ENCODE measurements at regions not wholly inside any gene's neighbourhood (a gene's known extent, or its start where the extent isn't known, plus 50 kb on each side); places are given as distances from the start of the nearest gene placed in this dataset.
A peak's percentile ranks its signal among the peaks of the same experiment; 100 is the strongest.

GRCh38 chr2:217698691-217699090 is 304.1 kb downstream of the TNS1 start:
- ATAC-seq (no peak), DNase-seq (no peak)
- intact Hi-C loops (cut with DNase I, micrococcal nuclease): no loop called here

DNA sequence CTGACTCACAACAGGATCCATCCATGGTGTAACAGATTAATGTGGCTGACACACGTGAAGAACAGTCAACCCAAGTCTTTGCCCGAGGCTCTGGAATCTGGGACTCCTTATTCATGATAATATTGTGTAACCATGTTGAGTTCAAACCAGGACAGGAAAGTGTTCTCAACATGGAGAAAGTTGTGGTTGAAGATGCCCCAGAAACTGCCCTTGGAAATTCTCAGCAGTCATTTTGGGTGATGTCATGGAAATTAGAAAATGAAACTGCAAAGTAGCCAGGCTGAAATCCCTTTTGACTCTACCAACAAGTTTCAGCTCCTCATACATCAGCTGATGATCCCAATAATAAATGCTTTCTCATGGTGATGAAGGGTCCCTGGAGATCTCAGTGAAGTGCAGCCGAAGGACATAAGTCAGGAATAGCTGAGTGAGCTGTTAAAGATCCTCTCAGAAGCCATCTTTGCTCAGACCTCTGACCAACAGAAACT is 307.7 kb downstream of the TNS1 start:
- ATAC-seq (no peak), DNase-seq (no peak)
- intact Hi-C loops (cut with DNase I, micrococcal nuclease): no loop called here

DNA sequence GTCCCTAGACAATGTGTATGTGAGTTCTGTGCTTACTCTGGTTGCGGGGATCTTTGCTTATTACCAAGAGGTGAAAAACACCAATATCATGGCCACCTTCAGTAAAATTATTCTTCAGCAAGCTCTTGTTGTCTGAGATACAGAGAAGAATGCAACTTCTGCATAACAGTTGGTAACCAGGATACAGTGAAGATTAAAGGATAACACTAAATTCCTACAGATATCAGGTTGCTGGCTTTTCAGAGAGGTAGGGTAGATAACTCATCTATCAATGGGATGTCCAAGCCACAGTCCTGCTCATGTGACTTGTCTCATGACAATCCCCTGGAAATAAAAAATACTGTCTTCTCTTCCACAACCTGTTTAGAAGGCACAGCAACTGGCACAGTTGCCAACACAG is 308.5 kb downstream of the TNS1 start:
- ATAC-seq (no peak), DNase-seq (no peak)
- intact Hi-C loops (cut with DNase I, micrococcal nuclease): no loop called here

DNA sequence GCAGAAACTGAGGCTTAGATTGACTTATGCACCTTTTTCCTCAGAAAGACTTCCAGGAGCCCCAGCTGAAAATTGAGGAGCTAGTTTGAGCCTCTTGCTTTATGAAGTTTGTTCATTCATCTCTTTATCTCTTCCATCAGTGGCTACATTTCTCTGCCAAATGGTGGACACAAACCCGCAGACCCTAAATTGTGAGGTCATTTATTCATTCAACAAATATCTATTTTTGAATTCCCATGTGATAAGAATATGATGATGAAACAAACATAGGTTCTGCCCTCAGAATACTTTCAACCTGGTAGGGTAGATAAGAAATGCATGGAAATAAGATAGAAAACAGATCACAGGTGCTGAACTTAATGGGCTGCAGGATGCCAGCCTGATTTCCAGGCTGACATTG is 309.4 kb downstream of the TNS1 start:
- ATAC-seq: no peak
- DNase-seq: no peak
- intact Hi-C loops (cut with DNase I, micrococcal nuclease): no loop called here

- no peak for DNase-seq
Observed at GRCh38 chr2:217691920-217692666, 310.7 kb downstream of the TNS1 start.

GRCh38 chr2:217691516-217691915 is 311.3 kb downstream of the TNS1 start:
- ATAC-seq (no peak), DNase-seq (no peak)
- intact Hi-C loops (cut with DNase I, micrococcal nuclease): no loop called here

More at GRCh38 chr2:217691920-217692666, 310.7 kb downstream of the TNS1 start:
- intact Hi-C loops (cut with DNase I, micrococcal nuclease): no loop called here
- ATAC-seq: no peak

DNA sequence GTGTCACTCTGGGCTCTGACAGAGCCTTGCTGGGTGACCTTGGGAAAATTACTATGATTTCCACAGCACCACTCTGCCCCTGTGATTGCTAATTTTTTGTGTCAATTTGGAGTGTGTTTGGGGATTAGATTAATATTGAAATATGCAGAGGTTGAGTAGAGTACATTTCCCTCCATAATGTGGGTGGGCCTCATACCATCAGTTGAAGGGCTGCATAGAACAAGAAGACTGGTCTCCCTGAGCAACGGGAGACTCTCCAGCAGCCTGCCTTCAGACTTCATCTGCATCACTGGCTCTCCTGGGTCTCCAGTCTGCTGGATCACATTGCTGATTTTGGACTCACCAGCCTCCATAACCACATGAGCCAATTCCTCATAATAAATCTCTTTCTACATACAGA is 313.7 kb downstream of the TNS1 start:
- intact Hi-C loops (cut with DNase I, micrococcal nuclease): no loop called here
- no peak for ATAC-seq
- no peak for DNase-seq

DNA sequence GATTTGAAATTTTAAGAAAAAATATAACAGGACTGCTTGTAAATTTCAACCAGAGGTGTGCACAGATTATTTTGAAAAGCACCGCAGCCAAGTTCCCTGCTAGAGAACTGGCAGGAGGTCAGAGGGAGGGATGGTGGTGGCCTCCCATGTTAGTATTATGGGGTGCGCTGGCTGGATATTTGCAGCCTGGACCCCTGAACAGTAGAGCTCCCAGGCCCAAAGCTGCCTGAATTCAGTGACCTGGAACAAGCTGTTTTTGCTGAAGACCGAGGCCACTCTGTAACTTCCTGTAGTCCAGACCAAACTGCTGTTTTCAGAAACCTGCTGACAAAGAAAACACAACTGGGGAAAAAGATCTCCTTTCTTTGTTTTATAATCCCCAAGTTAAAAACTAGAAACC is 314.3 kb downstream of the TNS1 start:
- intact Hi-C loops (cut with DNase I, micrococcal nuclease): no loop called here
- DNase-seq (no peak), ATAC-seq (no peak)

- no peak for DNase-seq
- intact Hi-C loops (cut with DNase I, micrococcal nuclease): no loop called here
- ATAC-seq: no peak
Observed at GRCh38 chr2:217687771-217688170, 315.0 kb downstream of the TNS1 start.

DNA sequence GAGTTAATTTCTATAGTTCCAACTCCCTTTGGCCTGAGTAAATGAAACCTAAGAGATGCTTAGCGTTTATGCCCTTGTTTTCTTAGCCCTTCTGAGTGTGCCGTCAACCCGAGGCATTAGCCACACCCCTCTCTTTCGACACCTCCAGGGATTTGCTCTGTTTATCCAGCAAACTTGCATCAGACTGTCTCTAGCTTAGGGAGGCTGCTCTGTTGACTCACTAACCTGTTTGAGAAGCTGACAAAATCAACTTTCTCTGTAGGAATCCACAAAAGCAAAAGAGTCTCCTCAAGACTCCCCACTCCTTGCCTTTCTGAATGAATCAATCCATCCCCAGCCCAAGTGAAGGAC is 317.6 kb downstream of the TNS1 start:
- ATAC-seq: no peak
- peak in 1 of 2 donors; percentile 33 for DNase-seq
- intact Hi-C loops (cut with DNase I, micrococcal nuclease): no loop called here

DNA sequence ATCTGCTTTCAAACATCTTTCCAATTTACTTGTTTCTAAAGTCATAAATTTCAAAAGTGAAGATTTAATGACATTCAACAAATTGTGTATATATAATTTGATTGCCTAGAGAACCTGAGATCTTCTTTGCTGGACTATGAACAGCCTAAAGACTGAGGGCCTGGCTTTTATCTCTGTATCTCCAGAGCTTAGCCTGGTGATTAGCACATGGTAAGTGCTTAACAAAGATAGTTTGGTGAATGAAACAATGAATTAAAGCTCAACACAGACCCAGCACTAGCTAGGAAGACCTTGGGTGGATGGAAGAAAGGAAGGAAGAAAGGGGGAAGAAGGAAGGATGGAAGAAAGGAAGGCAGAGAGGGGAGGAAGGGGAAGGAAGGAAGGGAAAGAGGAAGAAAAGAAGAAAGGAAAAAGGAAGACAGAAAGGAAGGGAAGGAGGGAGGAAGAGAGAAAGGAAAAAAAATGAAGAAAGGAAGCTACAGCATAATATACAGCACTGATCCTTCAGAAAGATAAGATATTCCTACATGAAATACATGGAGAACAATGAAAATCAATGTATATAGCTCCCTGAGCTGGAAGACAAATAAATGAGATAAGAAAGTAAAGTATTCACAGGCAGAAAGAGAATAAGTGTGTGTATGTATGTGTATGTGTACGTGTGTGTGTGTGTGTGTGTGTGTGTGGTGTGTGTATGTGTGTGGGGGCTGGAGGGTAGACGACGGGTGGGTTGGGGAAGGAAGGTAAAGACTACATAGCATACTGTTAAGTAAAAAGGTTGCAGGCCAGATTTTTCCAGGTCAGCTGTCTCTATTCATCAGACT is 318.2 kb downstream of the TNS1 start:
- ATAC-seq (no peak), DNase-seq (no peak)
- intact Hi-C loops (cut with DNase I, micrococcal nuclease): no loop called here

GRCh38 chr2:217683106-217683870 is 319.5 kb downstream of the TNS1 start:
- ATAC-seq: no peak
- intact Hi-C loops (cut with DNase I, micrococcal nuclease): no loop called here

GRCh38 chr2:217681791-217682190 is 321.0 kb downstream of the TNS1 start:
- DNase-seq: no peak
- no peak for ATAC-seq
- intact Hi-C loops (cut with DNase I, micrococcal nuclease): no loop called here

More at GRCh38 chr2:217683106-217683870, 319.5 kb downstream of the TNS1 start:
- no peak for DNase-seq

GRCh38 chr2:217680381-217680780 is 322.4 kb downstream of the TNS1 start:
- ATAC-seq (no peak), DNase-seq (no peak)
- intact Hi-C loops (cut with DNase I, micrococcal nuclease): no loop called here

- intact Hi-C loops (cut with DNase I, micrococcal nuclease): no loop called here
- DNase-seq: no peak
- ATAC-seq: no peak
Observed at GRCh38 chr2:217673627-217674026, 329.2 kb downstream of the TNS1 start.

GRCh38 chr2:217672472-217672871 is 330.3 kb downstream of the TNS1 start:
- DNase-seq (no peak), ATAC-seq (no peak)
- intact Hi-C loops (cut with DNase I, micrococcal nuclease): no loop called here

DNA sequence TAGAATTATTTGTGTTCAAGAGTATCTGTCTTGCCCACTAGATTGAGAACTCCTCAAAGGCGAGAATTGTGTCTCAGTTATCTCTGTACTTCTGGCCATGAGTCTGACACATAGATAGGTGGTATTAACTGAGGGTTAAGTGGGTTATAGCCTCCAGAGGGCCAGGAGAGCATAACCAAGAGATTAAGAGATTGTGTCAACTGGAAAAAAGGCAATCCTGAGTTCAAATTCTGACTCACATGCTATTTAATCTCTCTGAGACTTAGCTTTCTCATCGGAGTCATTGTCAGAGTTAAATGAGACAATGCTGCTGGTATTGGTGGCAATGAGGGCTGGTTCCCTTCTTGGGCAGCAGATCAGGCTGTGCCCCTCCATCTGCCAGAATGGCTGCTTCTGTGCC is 330.9 kb downstream of the TNS1 start:
- ATAC-seq (no peak), DNase-seq (no peak)
- intact Hi-C loops (cut with DNase I, micrococcal nuclease): no loop called here

DNA sequence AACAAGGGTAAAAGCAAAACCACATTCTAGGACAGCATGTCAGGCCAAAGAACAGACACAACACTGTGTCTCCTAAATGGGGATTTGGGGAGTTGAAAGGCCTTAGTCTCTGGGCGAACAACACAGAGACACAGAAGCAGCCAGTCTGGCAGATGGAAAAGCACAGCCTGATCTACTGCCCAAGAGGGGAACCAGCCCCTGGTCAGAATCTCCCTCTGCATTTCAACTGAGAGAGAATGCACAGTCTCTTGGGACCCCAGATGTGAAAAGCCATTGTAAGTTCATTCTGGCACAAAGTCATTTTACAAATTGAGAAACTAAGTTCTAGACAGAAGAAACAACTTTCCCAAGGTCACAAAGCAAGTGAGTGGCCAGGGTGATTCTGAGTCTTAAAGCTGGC is 331.7 kb downstream of the TNS1 start:
- no peak for DNase-seq
- intact Hi-C loops (cut with DNase I, micrococcal nuclease): no loop called here

DNA sequence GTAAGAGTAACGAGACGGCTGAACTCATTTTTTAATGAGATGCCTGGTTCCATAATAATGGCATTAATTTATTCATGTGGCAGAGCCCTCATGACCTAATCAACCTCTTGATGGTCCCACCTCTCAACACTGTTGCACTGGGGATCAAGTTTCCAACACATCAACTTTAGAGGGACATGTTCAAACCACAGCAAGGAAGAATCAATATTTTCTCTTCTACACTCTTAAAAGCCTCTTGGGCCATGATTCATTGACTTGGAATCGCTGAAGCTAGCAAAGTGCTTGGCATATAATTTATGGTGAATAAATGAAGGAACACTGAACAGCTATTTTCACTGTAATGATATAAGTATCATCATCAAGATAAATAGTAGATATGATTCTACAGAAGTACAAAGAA is 333.0 kb downstream of the TNS1 start:
- no peak for ATAC-seq
- intact Hi-C loops (cut with DNase I, micrococcal nuclease): no loop called here
- no peak for DNase-seq

More for the DNA sequence above, 331.7 kb downstream of the TNS1 start:
- no peak for ATAC-seq

DNA sequence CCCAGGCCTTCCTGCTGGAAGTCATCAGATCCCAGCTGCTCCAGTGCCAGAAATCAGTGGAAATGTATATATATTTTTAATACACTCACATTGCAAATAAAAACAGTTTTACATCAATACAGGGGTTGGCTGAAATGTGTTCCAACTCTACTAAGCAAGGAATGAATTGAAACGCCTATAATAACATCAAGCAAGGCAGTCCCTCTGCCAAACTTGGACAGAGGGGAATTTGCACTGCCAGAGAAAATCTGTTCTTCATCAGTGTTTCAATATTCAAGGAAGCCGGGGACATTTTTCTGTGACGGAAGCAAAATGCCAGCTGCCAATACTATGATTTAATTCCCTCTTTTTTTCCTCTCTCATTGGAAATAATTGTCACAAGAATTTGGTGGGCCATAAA is 335.3 kb downstream of the TNS1 start:
- no peak for ATAC-seq
- intact Hi-C loops (cut with DNase I, micrococcal nuclease): no loop called here

More for the DNA sequence above, 335.3 kb downstream of the TNS1 start:
- DNase-seq: no peak

All from left colon (tissue), 2 donors.